HepG2 (cell line): ENCODE measurements at regions not wholly inside any gene's neighbourhood (a gene's known extent, or its start where the extent isn't known, plus 50 kb on each side); places are given as distances from the start of the nearest gene placed in this dataset.

ENCODE experiments used
- ATAC-seq: fragments of 200-7000 bp; cut with Tn5 transposase; 3 replicates; pipeline ENCODE4 v1.9.1; 2020; ENCODE audit warnings: mild to moderate bottlenecking, moderate library complexity
- BruUV-seq: library from RNA; stranded (reverse); fragments of 400-500 nt; replicated peaks from 2 replicates; lab custom pipeline; 2021; lab: Mats Ljungman, UMichigan
- CTCF ChIA-PET: fragments of 300-600 bp; formaldehyde crosslinking; extraction: SDS; loops from one replicate; lab custom pipeline; 2021; ENCODE audit warnings: low total read pairs, inconsistent platforms, low intra/inter-chr PET ratio; lab: Yijun Ruan, JAX
- POLR2A ChIA-PET: fragments of 350-600 bp; sonication (Branson Sonifier 250); formaldehyde crosslinking; loops from one replicate; lab custom pipeline; 2020; ENCODE audit warnings: antibody characterized with exemption, inconsistent platforms; lab: Yijun Ruan, JAX
- DNase-seq: peaks from one replicate; pipeline ENCODE4 v3.0.0-alpha.2; 2015; ENCODE audit warnings: low spot score
- FAIRE-seq: peaks from 3 replicates; lab custom pipeline; 2011; peaks lifted over from hg19 to GRCh38; lab: Jason Lieb, UNC
- H2AFZ ChIP-seq: one replicate; pipeline ENCODE4 v1.6.1; 2011; ENCODE audit warnings: low read length, inconsistent platforms
- H3K27ac ChIP-seq: fragments of 300-600 bp; 3 replicates; pipeline ENCODE4 v1.8.0; 2011; ENCODE audit warnings: mixed run types, mild to moderate bottlenecking, mixed read lengths, low read length, inconsistent platforms; ENCODE audit not compliant: insufficient read depth; ENCODE audit errors: extremely low read length
- H3K27me3 ChIP-seq, 2 experiments: fragments of 200-600 bp in 1 of 2; 2 replicates in 1 of 2; 3 replicates in 1 of 2; pipeline versions ENCODE4 v1.6.0 to v1.8.0; 2011; ENCODE audit warnings: low read length in 2 of 2, mild to moderate bottlenecking in 2 of 2, moderate library complexity in 2 of 2, inconsistent platforms in 1 of 2; ENCODE audit not compliant: insufficient read depth in 2 of 2, control insufficient read depth in 1 of 2
- H3K36me3 ChIP-seq, 2 experiments: fragments of 200-600 bp in 1 of 2; replicated peaks in 1 of 2; 2 replicates in 1 of 2; 3 replicates in 1 of 2; pipeline versions ENCODE4 v1.5.1 to v1.8.0; 2011; ENCODE audit warnings: low read length in 2 of 2, inconsistent platforms in 1 of 2; ENCODE audit not compliant: insufficient read depth in 2 of 2, control insufficient read depth in 1 of 2
- H3K4me1 ChIP-seq: 2 replicates; pipeline ENCODE4 v1.5.1; 2012; ENCODE audit warnings: low read length, inconsistent platforms; ENCODE audit not compliant: insufficient read depth
- H3K4me2 ChIP-seq: 2 replicates; pipeline ENCODE4 v1.6.0; 2011; ENCODE audit warnings: low read depth, low read length, inconsistent platforms
- H3K4me3 ChIP-seq, 3 experiments: fragments of 200-600 bp in 1 of 3; sonication (generic), shearing (Covaris generic) in 1 of 3; replicated peaks in 1 of 3; 2 replicates each; pipeline ENCODE4 v1.5.1; 2011 to 2016; ENCODE audit warnings: low read length in 3 of 3, inconsistent platforms in 2 of 3, low read depth in 2 of 3, mild to moderate bottlenecking in 2 of 3, control low read depth in 1 of 3, mixed read lengths in 1 of 3; ENCODE audit not compliant: insufficient read depth in 1 of 3
- H3K79me2 ChIP-seq: one replicate; pipeline ENCODE4 v1.6.1; 2011; ENCODE audit warnings: low read length, inconsistent platforms; ENCODE audit not compliant: insufficient read depth
- H3K9ac ChIP-seq: 2 replicates; pipeline ENCODE4 v1.6.0; 2011; ENCODE audit warnings: mild to moderate bottlenecking, low read depth, low read length, inconsistent platforms; ENCODE audit not compliant: insufficient read depth
- H3K9me3 ChIP-seq: 2 replicates; pipeline ENCODE4 v1.5.1; 2012; ENCODE audit warnings: mild to moderate bottlenecking, low read length
- H4K20me1 ChIP-seq: 2 replicates; pipeline ENCODE4 v1.6.0; 2011; ENCODE audit warnings: inconsistent platforms, mild to moderate bottlenecking, low read length, moderate library complexity; ENCODE audit not compliant: insufficient read depth
- DPF2 ChIP-seq: sonication (generic); formaldehyde crosslinking; IDR thresholded peaks from 2 replicates; pipeline ENCODE4 v1.4.0; 2020; ENCODE audit warnings: mild to moderate bottlenecking, low read depth, missing genetic modification reagents, borderline replicate concordance
- ERF ChIP-seq: IDR thresholded peaks from 2 replicates; pipeline ENCODE4 v1.6.1; 2018; ENCODE audit warnings: missing biosample characterization, missing genetic modification reagents
- GATAD1 ChIP-seq: IDR thresholded peaks from 2 replicates; pipeline ENCODE4 v1.6.1; 2016; ENCODE audit warnings: missing genetic modification reagents, missing compliant biosample characterization
- GFI1 ChIP-seq: sonication (generic); formaldehyde crosslinking; IDR thresholded peaks from 2 replicates; pipeline ENCODE4 v1.5.0; 2020; ENCODE audit warnings: missing genetic modification reagents, mild to moderate bottlenecking, borderline replicate concordance
- KLF9 ChIP-seq: IDR thresholded peaks from 2 replicates; pipeline ENCODE4 v1.6.1; 2016; ENCODE audit warnings: low read depth
- MAFK ChIP-seq, 2 experiments: IDR thresholded peaks in 1 of 2; conservative IDR thresholded peaks in 1 of 2; 2 replicates each; pipeline ENCODE4 v1.6.1; 2011; ENCODE audit warnings: improper control_type of control experiment in 2 of 2, low read length in 2 of 2
- MAZ ChIP-seq, 2 experiments: sonication (generic) in 1 of 2; formaldehyde crosslinking in 1 of 2; IDR thresholded peaks; 2 replicates each; pipeline versions ENCODE4 v1.5.0 to v1.6.1; 2012 to 2020; ENCODE audit warnings: low read depth in 2 of 2, mild to moderate bottlenecking in 2 of 2, borderline replicate concordance in 1 of 2, improper control_type of control experiment in 1 of 2, low read length in 1 of 2, missing genetic modification reagents in 1 of 2, moderate library complexity in 1 of 2
- MXI1 ChIP-seq: IDR thresholded peaks from 3 replicates; pipeline ENCODE4 v1.6.1; 2012; ENCODE audit warnings: low read depth, low read length, inconsistent platforms, borderline replicate concordance
- NR2C2 ChIP-seq: sonication (generic); formaldehyde crosslinking; IDR thresholded peaks from 2 replicates; pipeline ENCODE4 v1.4.0; 2020; ENCODE audit warnings: missing genetic modification reagents, mild to moderate bottlenecking, moderate library complexity, borderline replicate concordance
- WIZ ChIP-seq: sonication (generic); formaldehyde crosslinking; IDR thresholded peaks from 2 replicates; pipeline ENCODE4 v1.5.1; 2020; ENCODE audit warnings: mild to moderate bottlenecking, missing genetic modification reagents
- ZFP36L2 ChIP-seq: sonication (generic); formaldehyde crosslinking; IDR thresholded peaks from 2 replicates; pipeline ENCODE4 v1.4.0; 2020; ENCODE audit warnings: missing genetic modification reagents
- ZNF558 ChIP-seq: sonication (generic); formaldehyde crosslinking; IDR thresholded peaks from 2 replicates; pipeline ENCODE4 v1.9.0; 2022; ENCODE audit warnings: mild to moderate bottlenecking, missing genetic modification reagents, borderline replicate concordance
- ZNF562 ChIP-seq: sonication (generic); formaldehyde crosslinking; IDR thresholded peaks from 2 replicates; pipeline ENCODE4 v1.8.0; 2022; ENCODE audit warnings: missing genetic modification reagents, borderline replicate concordance
- ZNF607 ChIP-seq: sonication (generic); formaldehyde crosslinking; IDR thresholded peaks from 2 replicates; pipeline ENCODE4 v1.5.1; 2020; ENCODE audit warnings: missing genetic modification reagents, mild to moderate bottlenecking, borderline replicate concordance
- ZUFSP ChIP-seq: sonication (generic); formaldehyde crosslinking; IDR thresholded peaks from 2 replicates; pipeline ENCODE4 v1.9.0; 2021; ENCODE audit warnings: missing genetic modification reagents, mild to moderate bottlenecking, borderline replicate concordance
- WGBS: methylation state at CpG from one replicate; pipeline ENCODE4 v1.1.6; 2017; ENCODE audit warnings: low lambda C conversion rate; 5-methylcytosine and 5-hydroxymethylcytosine counted together
- in situ Hi-C: cut with HindIII; loops from 2 replicates; pipeline ENCODE4 v1.10.0; 2017; ENCODE audit warnings: low pct_unique_long_range_greater_than_20kb; ENCODE audit not compliant: extremely low pct_ligation_motif_present
- intact Hi-C: fragments of 100-400 bp; cut with micrococcal nuclease; formaldehyde crosslinking; loops from one replicate; pipeline ENCODE4 v1.10.0; 2022; ENCODE audit not compliant: unreplicated experiment
- TF ChIP-seq, protein P1 (sequence below): sonication (generic); formaldehyde crosslinking; IDR thresholded peaks from 2 replicates; pipeline ENCODE4 v1.5.1; 2020; ENCODE audit warnings: mild to moderate bottlenecking, missing genetic modification reagents, borderline replicate concordance

DNA sequence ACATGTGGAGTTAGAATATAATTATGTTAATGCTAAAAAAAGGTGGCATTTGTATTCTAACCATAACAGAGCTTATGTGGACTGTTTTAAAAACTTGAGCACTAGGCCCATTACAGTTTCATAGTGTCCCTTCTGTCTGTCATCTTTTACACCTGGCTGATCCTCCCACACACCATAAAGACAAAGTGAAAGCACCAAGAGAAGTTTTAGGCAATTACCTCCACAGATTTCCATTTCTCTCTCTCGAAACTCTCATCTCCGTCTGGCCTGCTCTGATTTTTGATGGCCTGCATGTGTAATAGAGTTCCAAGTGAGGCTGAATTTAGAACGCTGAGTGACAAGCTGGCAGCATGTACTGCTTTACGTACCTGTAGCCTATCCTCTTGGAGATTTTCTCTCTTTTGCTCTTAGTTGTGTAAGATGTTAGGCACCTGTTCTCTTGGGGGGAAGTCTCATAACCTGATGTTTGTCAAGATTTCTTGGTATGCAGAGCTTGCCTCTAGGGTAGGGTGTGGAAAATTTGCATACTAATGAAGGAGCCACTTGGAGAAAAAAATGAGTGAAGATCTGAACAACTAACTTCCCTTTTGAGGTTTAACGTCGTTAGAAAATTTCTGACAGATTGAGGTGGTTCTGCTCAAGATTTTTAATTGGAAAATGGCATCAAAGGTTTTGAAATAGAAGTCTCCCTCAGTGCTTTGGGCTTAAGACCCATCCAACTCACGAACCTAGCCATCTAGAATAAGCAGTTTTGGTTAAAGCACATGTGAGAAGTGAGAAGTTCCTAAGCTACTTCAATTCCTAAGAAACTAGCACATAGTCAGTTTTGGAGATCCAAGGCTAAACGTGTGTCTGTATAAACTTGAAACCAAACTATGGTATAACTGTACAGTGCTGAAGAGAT, 57.6 kb upstream of the RAP1GDS1 start (continued):
- no peak for TF ChIP-seq KLF9 (CRISPR knock-in tag)
- TF ChIP-seq MXI1 = no peak
- no peak for TF ChIP-seq ZNF558 (CRISPR knock-in tag)
- TF ChIP-seq GFI1 (CRISPR knock-in tag) = no peak
- no peak for TF ChIP-seq NR2C2 (CRISPR knock-in tag)
- TF ChIP-seq MAFK (conservative IDR thresholded peaks at IDR 0.05 in 1 of 2, IDR thresholded peaks at IDR 0.05 in 1 of 2; ENCODE audit: low read length in 2 of 2) = no peak

- BruUV-seq = no TSS peak
- Histone ChIP-seq H4K20me1 (no peaks in the 10 kb centered on the region), H3K4me3 (no peak overlapping the region), H3K79me2 (no peaks in the 10 kb centered on the region), H3K4me1 (no peaks in the 10 kb centered on the region), H3K27ac (no peak overlapping the region), H3K9ac (no peak overlapping the region), H3K4me2 (no peak overlapping the region), H2AFZ (no peak overlapping the region), H3K36me3 (no peaks in the 10 kb centered on the region), H3K9me3 (peaks cover 6% of the 10 kb centered on the region; the same call in 1 of the 2 replicates), H3K27me3 (no peaks in the 10 kb centered on the region)
- ATAC-seq (no peak), DNase-seq (no peak), FAIRE-seq (no peak)
- intact Hi-C loops = no loop called here
- POLR2A ChIA-PET = no interaction called here
- CTCF ChIA-PET = no interaction called here
- WGBS = 0% methylated on average over 1 of the region's 1 CpG
- in situ Hi-C loops = no loop called here
- TF ChIP-seq DPF2 (CRISPR knock-in tag) (no peak), WIZ (no peak), ZFP36L2 (CRISPR knock-in tag) (no peak), ZUFSP (CRISPR knock-in tag) (no peak), GATAD1 (CRISPR knock-in tag) (no peak), ERF (no peak), ZNF562 (CRISPR knock-in tag) (no peak), ZNF607 (no peak), MAZ (IDR thresholded peaks at IDR 0.05; ENCODE audit: borderline replicate concordance, low read depth, low read length) (no peak), MAZ (CRISPR knock-in tag; IDR thresholded peaks at IDR 0.05; ENCODE audit: low read depth) (no peak)
- TF ChIP-seq, protein P1, sequence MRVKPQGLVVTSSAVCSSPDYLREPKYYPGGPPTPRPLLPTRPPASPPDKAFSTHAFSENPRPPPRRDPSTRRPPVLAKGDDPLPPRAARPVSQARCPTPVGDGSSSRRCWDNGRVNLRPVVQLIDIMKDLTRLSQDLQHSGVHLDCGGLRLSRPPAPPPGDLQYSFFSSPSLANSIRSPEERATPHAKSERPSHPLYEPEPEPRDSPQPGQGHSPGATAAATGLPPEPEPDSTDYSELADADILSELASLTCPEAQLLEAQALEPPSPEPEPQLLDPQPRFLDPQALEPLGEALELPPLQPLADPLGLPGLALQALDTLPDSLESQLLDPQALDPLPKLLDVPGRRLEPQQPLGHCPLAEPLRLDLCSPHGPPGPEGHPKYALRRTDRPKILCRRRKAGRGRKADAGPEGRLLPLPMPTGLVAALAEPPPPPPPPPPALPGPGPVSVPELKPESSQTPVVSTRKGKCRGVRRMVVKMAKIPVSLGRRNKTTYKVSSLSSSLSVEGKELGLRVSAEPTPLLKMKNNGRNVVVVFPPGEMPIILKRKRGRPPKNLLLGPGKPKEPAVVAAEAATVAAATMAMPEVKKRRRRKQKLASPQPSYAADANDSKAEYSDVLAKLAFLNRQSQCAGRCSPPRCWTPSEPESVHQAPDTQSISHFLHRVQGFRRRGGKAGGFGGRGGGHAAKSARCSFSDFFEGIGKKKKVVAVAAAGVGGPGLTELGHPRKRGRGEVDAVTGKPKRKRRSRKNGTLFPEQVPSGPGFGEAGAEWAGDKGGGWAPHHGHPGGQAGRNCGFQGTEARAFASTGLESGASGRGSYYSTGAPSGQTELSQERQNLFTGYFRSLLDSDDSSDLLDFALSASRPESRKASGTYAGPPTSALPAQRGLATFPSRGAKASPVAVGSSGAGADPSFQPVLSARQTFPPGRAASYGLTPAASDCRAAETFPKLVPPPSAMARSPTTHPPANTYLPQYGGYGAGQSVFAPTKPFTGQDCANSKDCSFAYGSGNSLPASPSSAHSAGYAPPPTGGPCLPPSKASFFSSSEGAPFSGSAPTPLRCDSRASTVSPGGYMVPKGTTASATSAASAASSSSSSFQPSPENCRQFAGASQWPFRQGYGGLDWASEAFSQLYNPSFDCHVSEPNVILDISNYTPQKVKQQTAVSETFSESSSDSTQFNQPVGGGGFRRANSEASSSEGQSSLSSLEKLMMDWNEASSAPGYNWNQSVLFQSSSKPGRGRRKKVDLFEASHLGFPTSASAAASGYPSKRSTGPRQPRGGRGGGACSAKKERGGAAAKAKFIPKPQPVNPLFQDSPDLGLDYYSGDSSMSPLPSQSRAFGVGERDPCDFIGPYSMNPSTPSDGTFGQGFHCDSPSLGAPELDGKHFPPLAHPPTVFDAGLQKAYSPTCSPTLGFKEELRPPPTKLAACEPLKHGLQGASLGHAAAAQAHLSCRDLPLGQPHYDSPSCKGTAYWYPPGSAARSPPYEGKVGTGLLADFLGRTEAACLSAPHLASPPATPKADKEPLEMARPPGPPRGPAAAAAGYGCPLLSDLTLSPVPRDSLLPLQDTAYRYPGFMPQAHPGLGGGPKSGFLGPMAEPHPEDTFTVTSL (CRISPR knock-in tag) = no peak
These were observed 58.3 kb upstream of the RAP1GDS1 start for GRCh38 chr4:98202907-98203306.
